DMS53 treated with DMSO at 0.1 percent for 48 hours (cell line): ENCODE measurements at regions not wholly inside any gene's neighbourhood (a gene's known extent, or its start where the extent isn't known, plus 50 kb on each side); places are given as distances from the start of the nearest gene placed in this dataset.

Experiments
- DNase-seq: peaks from one replicate; lab custom pipeline; 2025; ENCODE audit not compliant: unreplicated experiment; lab: John Stamatoyannopoulos, UW

DNA sequence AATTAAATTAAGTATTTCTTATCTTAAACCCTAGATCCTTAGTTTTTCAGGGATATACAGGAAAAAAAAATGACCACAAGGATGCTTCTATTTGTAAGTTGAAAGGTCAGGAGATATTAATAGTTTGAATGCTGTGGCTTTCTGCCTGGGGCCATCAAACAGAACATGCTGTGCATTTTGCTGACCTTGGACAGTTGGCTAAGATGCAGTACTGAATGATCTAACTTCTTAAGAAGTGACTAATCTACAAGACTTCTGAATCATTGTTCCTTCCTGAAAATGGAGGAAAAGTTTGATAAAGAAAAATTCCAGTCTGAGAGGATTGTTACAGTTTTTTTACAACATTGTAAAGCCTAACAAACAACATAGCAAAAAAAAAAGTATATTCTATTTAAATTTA is 237.8 kb upstream of the JADE1 start:
- DNase-seq = no peak

GRCh38 chr4:128570387-128570975 is 239.0 kb upstream of the JADE1 start:
- no peak for DNase-seq

DNA sequence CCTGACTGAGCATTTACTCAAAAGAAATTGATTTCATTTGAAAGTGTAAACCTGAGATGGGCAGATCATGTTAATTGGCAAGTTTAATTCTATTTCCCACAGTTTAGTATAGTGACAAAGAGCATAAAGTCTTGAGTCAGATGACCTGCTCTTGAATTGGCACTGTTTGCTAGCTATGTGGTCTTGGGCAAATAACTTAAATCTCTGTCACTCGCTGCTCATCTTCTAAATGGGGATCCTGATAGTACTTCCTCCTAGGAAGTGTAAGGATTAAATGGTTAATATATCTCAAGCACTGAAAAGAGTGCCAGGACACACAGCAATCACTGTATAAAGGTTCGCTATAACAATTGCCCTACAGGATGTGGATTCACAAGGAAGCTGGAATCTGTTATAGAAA is 242.8 kb upstream of the JADE1 start:
- DNase-seq = no peak

DNA sequence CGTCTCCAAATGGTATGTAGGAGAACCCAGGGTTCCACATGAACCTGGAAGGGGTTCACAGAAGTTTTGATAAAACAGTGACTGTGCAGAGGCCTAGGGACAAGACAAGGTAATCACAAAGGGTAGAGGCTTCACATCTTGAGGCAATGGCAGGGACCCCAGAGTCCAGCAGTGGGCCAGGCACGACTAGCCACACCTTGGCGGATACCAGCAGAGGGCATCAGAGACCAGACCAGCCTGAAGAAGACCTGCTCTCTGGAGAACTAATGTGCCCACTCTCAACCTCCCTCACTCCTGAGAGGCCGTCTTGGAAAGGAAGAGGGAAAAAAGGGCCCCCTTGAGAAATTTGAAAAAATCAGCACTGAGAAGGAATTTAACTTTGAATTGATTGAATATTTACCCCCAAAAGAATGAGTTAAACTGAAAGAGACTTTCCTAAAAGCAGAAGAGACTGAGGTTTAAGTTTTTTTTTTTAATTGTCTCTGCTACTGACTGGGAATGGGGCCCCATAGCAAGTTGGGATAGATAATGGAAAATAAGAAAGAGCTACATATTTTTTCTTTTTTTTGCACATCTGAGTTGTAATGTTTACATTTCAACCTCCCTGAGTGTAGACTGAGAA is 243.8 kb upstream of the JADE1 start:
- no peak for DNase-seq

DNA sequence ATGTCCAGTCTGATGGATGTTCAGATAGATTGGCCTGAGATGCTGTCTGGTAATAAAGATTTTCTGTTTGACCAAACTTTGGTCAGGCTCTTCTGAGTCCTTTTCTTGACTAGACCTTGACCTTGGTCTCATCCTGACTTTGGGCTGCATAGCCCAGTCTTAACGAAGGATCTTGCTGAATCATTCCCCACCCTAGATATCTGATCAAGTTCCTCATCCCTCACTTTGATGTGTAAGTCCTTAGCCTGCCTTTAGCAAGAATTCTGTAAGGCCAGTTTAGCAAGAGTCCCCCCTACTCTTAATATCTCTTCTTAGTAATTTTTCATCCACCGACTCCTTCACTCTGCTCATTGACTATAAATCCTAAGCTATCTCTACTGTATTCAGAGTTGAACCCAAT is 244.4 kb upstream of the JADE1 start:
- DNase-seq = no peak

DNA sequence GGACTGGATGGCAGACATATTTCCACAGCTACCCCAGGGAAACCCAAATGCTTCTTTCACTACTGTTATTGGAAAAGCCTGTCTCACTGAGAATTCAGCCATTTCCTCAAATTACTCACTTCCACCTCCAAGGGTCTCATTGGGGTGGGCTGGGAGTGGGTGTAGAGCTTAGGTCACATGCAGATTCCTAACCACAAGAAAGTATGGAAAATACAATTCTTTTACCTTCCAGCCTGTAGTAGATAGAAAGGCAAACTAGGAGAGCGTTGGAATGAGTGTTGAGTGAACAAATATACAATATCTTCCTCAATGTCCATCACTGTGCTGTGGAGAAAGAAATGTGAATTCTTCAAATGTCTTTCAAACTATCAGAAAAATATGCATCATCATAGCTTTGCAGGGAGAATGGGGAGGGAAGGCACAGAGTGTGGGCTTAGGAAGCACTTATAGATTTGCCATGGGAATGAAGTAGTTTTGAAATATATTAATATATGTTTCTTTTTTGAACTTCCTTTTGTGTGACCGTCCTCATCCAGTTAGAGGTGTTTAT is 245.3 kb upstream of the JADE1 start:
- no peak for DNase-seq

DNA sequence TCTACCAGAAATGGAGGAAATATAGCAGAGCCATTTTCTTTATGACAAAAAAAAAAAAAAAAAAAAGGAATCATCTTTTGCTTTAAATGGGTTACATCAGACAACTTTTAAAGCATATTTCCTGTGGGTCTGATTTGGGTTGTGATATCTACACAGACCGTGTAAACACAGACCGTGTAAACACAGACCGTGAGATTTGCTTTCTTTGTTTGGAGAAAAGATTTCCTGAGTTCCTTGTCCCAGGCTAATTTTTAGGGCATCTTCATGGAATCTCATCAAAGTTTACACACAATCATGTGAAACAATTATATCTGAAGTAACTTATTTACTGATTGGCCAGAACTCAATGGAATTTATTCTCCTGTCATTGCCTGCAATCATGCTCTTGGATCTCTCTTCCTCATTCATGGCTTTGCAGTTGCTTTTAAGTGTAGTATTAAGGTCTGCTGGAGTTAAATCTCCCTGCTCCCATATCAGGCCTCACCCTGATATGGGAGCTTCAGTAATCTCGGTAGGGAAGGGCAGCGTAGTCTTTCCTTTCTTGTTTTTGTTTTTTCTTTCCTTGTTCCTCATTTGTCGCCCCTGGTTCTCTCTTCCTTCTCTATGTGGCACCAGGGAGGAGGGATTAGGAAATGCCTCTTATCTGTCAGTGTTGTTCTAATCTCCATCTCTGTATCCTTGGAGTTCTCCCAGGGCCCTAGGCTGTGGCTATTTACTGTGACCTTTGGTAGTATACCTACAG is 248.6 kb upstream of the JADE1 start:
- DNase-seq = no peak

GRCh38 chr4:128558896-128559679 is 250.4 kb upstream of the JADE1 start:
- no peak for DNase-seq

- no peak for DNase-seq
Observed at GRCh38 chr4:128556756-128557155, 252.7 kb upstream of the JADE1 start.

GRCh38 chr4:128553686-128554515 is 255.6 kb upstream of the JADE1 start:
- DNase-seq = peak; percentile 60

DNA sequence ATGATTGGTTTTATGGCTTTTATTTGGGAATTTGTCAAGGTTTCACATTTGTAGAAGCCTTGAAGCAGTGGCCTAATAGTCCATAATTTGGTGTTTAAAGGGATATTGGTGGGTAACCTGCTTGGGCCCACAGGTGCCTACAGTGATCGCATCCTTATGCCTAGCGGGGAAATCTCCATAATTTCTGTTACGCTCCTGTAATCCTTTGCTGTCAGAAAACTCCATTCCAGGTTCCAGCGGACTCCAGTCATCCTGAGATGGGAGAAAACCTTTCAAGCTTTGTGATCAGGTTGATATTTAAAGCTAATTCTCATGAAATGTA is 257.0 kb upstream of the JADE1 start:
- DNase-seq = no peak

DNA sequence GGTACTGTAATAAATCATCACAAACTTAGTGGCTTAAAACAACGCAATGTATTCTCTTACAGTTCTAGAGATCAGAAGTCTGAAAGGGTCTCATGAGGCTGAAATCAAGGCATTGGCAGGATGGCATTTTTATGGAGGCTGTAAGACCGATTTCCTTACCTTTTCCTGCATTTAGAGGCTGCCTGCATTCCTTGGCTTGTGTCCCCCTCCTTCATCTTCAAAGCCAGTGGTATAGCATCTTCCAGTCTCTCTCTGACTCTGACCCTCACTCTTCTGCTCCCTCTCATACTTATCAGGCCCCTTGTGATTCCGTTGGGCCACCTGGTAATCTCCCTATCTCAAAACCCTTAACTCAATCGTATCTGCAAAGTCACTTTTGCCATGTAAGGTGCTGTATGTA is 258.2 kb upstream of the JADE1 start:
- DNase-seq = no peak

DNA sequence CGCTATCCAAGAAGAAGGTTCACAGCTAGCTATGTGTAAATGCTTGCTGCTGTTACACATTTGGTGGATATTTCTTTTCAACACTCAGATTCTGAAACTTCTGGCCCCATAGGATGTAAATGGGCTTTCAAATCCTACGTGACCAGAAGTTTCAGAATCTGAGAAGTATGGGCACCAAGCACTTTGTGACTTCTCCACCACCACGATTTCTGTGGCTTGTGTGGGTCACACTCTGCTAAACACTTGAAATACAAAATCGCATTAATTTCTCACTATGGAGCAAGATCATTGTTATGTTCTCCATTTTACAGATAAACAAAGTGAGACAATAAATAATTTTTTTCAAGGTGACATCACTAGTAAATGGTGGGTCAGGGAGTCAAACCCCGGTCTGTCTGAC is 259.4 kb upstream of the JADE1 start:
- no peak for DNase-seq

- no peak for DNase-seq
Observed at GRCh38 chr4:128549636-128550035, 259.9 kb upstream of the JADE1 start.

DNA sequence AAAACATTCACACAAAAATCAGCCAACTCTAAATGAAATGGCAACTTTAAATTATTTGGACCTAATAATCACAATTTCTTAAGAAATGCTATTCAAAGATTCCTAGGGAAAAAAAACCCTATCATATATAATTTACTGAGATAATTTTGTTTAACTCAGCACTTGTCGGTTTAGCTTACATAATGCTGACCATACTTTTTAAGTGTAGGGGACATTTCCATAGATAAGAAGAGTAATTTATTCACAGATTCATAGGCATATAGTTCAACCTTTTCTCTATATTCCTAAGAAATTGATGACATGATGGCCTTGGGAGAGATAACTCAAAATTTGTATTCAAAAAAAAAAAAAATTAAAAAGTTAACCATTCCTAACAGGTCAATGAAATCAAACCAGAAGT is 260.8 kb upstream of the PGRMC2 start:
- DNase-seq = no peak

DNA sequence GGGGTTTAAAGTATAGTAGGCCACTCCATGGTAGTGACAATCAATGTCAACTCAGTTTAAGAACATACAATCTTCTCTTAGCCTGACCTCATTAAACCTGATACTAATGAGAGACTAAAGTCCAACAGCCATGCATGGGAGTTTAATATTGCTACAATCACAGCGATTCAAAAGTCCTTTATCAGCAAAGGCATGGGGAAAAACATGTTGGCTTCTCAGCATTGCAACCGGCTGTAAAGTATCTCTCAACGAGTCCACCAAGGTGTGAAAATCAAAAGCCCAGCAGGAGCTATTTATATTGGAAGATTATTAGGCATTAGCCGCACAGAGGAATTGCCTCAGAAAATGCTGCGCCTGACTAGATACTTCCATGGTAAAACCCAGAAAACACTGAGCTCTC is 256.7 kb upstream of the PGRMC2 start:
- DNase-seq = no peak

GRCh38 chr4:128543696-128544095 is 256.1 kb upstream of the PGRMC2 start:
- no peak for DNase-seq

GRCh38 chr4:128542047-128542446 is 254.4 kb upstream of the PGRMC2 start:
- DNase-seq = no peak

- no peak for DNase-seq
Observed at GRCh38 chr4:128540122-128540521, 252.5 kb upstream of the PGRMC2 start.

DNA sequence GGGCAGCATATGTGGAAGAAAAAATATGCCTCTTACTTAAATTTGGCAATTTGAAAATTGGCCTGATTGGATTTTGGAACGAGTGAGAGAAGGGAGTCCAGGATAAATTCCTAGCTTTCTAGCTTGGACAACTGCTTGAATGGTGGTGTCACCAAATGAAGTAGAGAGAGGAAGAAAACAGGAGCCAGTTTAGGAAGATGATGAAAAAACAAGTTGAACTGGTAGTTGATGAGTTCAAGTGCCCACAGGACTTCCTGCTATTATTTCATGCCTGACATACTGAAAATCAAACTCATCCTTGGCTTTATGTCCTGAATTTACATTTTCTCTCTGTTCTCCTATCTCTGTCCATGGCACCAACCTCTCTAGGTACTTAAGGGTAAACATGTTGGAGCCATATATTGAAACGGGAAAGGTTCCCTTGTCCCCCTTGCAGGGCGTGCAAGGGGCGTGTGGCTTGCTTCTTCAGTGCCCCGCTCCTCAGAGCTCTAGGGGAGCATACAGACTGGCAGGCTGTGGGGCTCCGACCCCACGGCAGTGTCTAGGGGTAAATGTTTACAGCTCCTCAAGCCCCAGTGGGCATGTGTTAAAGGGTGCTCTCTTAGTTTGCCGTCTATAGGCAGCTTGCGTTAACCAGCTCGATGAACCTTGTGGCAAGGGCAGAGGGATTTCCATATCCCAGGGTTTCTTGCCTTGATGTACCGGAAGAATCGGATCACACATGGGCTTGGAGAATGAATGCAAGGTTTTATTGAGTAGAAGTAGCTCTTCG is 250.7 kb upstream of the PGRMC2 start:
- peak; percentile 20 for DNase-seq
